GM23338 (cell line): ENCODE measurements at regions not wholly inside any gene's neighbourhood (a gene's known extent, or its start where the extent isn't known, plus 50 kb on each side); places are given as distances from the start of the nearest gene placed in this dataset.
A peak's percentile ranks its signal among the peaks of the same experiment; 100 is the strongest.

Source experiments
- ATAC-seq: fragments of 200-7000 bp; cut with Tn5 transposase; 3 replicates; pipeline ENCODE4 v1.9.1; 2020
- DNase-seq: peaks from one replicate; pipeline ENCODE4 v3.0.0-alpha.2; 2015; ENCODE audit warnings: low spot score
- H2AFZ ChIP-seq: fragments of 200-600 bp; sonication (generic); 2 replicates; pipeline ENCODE4 v1.8.0; 2016; ENCODE audit warnings: antibody characterized with exemption, mild to moderate bottlenecking, moderate library complexity
- H3F3A ChIP-seq: fragments of 200-600 bp; sonication (generic); replicated peaks from 2 replicates; pipeline ENCODE4 v1.8.0; 2017; ENCODE audit warnings: antibody characterized with exemption, mixed run types, low read depth
- H3K27ac ChIP-seq: fragments of 200-600 bp; sonication (generic); 2 replicates; pipeline ENCODE4 v1.6.1; 2016; ENCODE audit warnings: low read depth
- H3K27me3 ChIP-seq: fragments of 200-600 bp; sonication (generic); 2 replicates; pipeline ENCODE4 v1.8.0; 2016; ENCODE audit warnings: mild to moderate bottlenecking, mixed run types, moderate library complexity; ENCODE audit not compliant: insufficient read depth
- H3K36me3 ChIP-seq: fragments of 200-600 bp; sonication (generic); 2 replicates; pipeline ENCODE4 v1.8.0; 2016; ENCODE audit warnings: mild to moderate bottlenecking; ENCODE audit not compliant: insufficient read depth
- H3K4me1 ChIP-seq: fragments of 200-600 bp; sonication (generic); 2 replicates; pipeline ENCODE4 v1.8.0; 2016; ENCODE audit warnings: mild to moderate bottlenecking, moderate library complexity; ENCODE audit not compliant: insufficient read depth
- H3K4me2 ChIP-seq: fragments of 200-600 bp; sonication (generic); 2 replicates; pipeline ENCODE4 v1.7.1; 2017; ENCODE audit warnings: mixed run types
- H3K4me3 ChIP-seq: fragments of 200-600 bp; sonication (generic); 2 replicates; pipeline ENCODE4 v1.6.1; 2016; ENCODE audit warnings: mixed run types
- H3K79me2 ChIP-seq: fragments of 200-600 bp; sonication (generic); replicated peaks from 2 replicates; pipeline ENCODE4 v1.8.0; 2017; ENCODE audit warnings: mild to moderate bottlenecking; ENCODE audit not compliant: insufficient read depth
- H3K9me2 ChIP-seq: fragments of 200-600 bp; sonication (generic); 2 replicates; pipeline ENCODE4 v1.8.0; 2017; ENCODE audit not compliant: insufficient read depth
- H4K20me1 ChIP-seq: fragments of 200-600 bp; sonication (generic); replicated peaks from 2 replicates; pipeline ENCODE4 v1.8.0; 2017; ENCODE audit warnings: mild to moderate bottlenecking; ENCODE audit not compliant: insufficient read depth
- H3K27ac Mint-ChIP-seq: 2 replicates; pipeline ENCODE4 v1.8.0; 2020; ENCODE audit warnings: inconsistent platforms, mild to moderate bottlenecking, moderate library complexity, mixed read lengths
- H3K27me3 Mint-ChIP-seq: 3 replicates; pipeline ENCODE4 v1.8.0; 2022; ENCODE audit warnings: low read depth, mild to moderate bottlenecking, moderate library complexity, mixed read lengths, inconsistent platforms; ENCODE audit not compliant: insufficient read depth, poor library complexity
- H3K36me3 Mint-ChIP-seq: 3 replicates; pipeline ENCODE4 v1.8.0; 2021; ENCODE audit warnings: low read depth, mild to moderate bottlenecking, inconsistent platforms, moderate library complexity, mixed read lengths
- H3K4me1 Mint-ChIP-seq: 3 replicates; pipeline ENCODE4 v1.8.0; 2020; ENCODE audit warnings: mild to moderate bottlenecking, inconsistent platforms, mixed read lengths
- H3K4me3 Mint-ChIP-seq: 3 replicates; pipeline ENCODE4 v1.8.0; 2021; ENCODE audit warnings: moderate library complexity, mild to moderate bottlenecking, inconsistent platforms, mixed read lengths
- H3K9me3 Mint-ChIP-seq: 3 replicates; pipeline ENCODE4 v1.8.0; 2020; ENCODE audit warnings: moderate library complexity, mild to moderate bottlenecking, inconsistent platforms, mixed read lengths
- CREB1 ChIP-seq: fragments of 250-450 bp; sonication (Bioruptor Pico); IDR thresholded peaks from 2 replicates; pipeline ENCODE4 v1.5.0; 2020; ENCODE audit warnings: low read depth, mild to moderate bottlenecking, moderate library complexity
- EZH2 ChIP-seq: fragments of 200-600 bp; sonication (generic); IDR thresholded peaks from one replicate; pipeline ENCODE4 v1.8.0; 2017; ENCODE audit warnings: antibody characterized with exemption, mild to moderate bottlenecking, low read depth; ENCODE audit not compliant: unreplicated experiment
- JUNB ChIP-seq: IDR thresholded peaks from one replicate; pipeline ENCODE4 v1.6.1; 2016; ENCODE audit warnings: antibody characterized with exemption; ENCODE audit not compliant: unreplicated experiment
- NANOG ChIP-seq: IDR thresholded peaks from 2 replicates; pipeline ENCODE4 v1.6.1; 2016; ENCODE audit warnings: antibody characterized with exemption, borderline replicate concordance
- POLR2AphosphoS5 ChIP-seq: IDR thresholded peaks from 2 replicates; pipeline ENCODE4 v1.6.1; 2016; ENCODE audit warnings: antibody characterized with exemption, low read depth
- ZNF114 ChIP-seq: fragments of 250-450 bp; sonication (Bioruptor Pico); IDR thresholded peaks from 2 replicates; pipeline ENCODE4 v1.5.0; 2020; ENCODE audit warnings: mild to moderate bottlenecking, moderate library complexity
- ZNF331 ChIP-seq: fragments of 250-450 bp; sonication (Bioruptor Pico); IDR thresholded peaks from 2 replicates; pipeline ENCODE4 v1.5.0; 2020; ENCODE audit warnings: low read depth, mild to moderate bottlenecking, moderate library complexity
- TF ChIP-seq, protein P1 (sequence below): IDR thresholded peaks from one replicate; pipeline ENCODE4 v1.6.1; 2018; ENCODE audit warnings: antibody characterized with exemption; ENCODE audit not compliant: unreplicated experiment
- TF ChIP-seq, protein P2 (sequence below): IDR thresholded peaks from 2 replicates; pipeline ENCODE4 v1.6.1; 2016; ENCODE audit warnings: antibody characterized with exemption
- TF ChIP-seq, protein P3 (sequence below), 2 experiments: fragments of 200-600 bp in 1 of 2; sonication (generic) in 1 of 2; conservative IDR thresholded peaks; 2 replicates each; pipeline versions ENCODE4 v1.5.1 to v1.6.1; 2016 to 2017; ENCODE audit warnings: antibody characterized with exemption in 2 of 2, low read depth in 2 of 2, mild to moderate bottlenecking in 2 of 2, moderate library complexity in 1 of 2

DNA sequence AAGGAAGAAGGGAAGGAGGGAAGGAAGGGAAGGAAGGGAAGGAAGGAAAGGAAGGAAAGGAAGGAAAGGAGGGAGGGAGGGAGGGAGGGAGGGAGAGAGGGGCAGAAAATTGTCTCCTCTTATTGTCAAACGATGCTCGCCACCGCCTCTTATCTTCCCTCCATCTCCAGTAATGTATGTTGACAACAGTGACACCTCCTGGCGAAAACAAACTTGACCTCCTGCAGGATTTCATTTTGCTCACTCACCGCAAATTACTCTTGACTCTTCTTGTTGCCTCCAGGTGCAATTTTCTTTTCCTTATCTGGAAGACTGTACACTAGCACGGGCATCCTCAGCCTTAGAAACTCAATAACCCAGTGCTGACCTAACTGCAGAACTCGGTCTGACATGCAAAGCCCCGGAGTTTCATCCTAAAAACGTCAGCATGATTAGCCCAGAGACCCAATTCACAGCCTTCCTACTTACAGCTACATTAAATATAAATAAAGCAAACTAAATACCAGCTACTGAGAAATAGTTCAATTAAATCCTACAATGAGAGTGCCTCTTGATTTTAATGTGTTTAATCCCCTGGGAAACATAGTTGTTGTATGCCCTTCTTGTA is 512.4 kb upstream of the TMPO start:
- Histone ChIP-seq H3K79me2 (no peaks in the 10 kb centered on the region), H3K9me2 (no peaks in the 10 kb centered on the region), H3K4me1 (no peaks in the 10 kb centered on the region), H3K4me3 (no peak overlapping the region), H3K27me3 (no peaks in the 10 kb centered on the region), H4K20me1 (no peaks in the 10 kb centered on the region), H3K4me2 (no peak overlapping the region), H3K36me3 (no peaks in the 10 kb centered on the region), H3F3A (no peaks in the 10 kb centered on the region), H2AFZ (peak overlapping the region; percentile 90), H3K27ac (no peak overlapping the region)
- Mint-ChIP-seq H3K36me3 (no peaks in the 10 kb centered on the region), H3K27me3 (no peaks in the 10 kb centered on the region), H3K27ac (peak overlapping the region; percentile 75), H3K4me1 (peaks cover 3% of the 10 kb centered on the region; the same call in 2 of the 3 replicates), H3K9me3 (no peaks in the 10 kb centered on the region; the same call in 2 of the 3 replicates), H3K4me3 (no peak overlapping the region)
- ATAC-seq (peak; percentile 78), DNase-seq (peak; percentile 89)
- no peak for TF ChIP-seq ZNF331 (CRISPR knock-in tag)
- TF ChIP-seq, protein P1, sequence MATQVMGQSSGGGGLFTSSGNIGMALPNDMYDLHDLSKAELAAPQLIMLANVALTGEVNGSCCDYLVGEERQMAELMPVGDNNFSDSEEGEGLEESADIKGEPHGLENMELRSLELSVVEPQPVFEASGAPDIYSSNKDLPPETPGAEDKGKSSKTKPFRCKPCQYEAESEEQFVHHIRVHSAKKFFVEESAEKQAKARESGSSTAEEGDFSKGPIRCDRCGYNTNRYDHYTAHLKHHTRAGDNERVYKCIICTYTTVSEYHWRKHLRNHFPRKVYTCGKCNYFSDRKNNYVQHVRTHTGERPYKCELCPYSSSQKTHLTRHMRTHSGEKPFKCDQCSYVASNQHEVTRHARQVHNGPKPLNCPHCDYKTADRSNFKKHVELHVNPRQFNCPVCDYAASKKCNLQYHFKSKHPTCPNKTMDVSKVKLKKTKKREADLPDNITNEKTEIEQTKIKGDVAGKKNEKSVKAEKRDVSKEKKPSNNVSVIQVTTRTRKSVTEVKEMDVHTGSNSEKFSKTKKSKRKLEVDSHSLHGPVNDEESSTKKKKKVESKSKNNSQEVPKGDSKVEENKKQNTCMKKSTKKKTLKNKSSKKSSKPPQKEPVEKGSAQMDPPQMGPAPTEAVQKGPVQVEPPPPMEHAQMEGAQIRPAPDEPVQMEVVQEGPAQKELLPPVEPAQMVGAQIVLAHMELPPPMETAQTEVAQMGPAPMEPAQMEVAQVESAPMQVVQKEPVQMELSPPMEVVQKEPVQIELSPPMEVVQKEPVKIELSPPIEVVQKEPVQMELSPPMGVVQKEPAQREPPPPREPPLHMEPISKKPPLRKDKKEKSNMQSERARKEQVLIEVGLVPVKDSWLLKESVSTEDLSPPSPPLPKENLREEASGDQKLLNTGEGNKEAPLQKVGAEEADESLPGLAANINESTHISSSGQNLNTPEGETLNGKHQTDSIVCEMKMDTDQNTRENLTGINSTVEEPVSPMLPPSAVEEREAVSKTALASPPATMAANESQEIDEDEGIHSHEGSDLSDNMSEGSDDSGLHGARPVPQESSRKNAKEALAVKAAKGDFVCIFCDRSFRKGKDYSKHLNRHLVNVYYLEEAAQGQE = no peak
- TF ChIP-seq, protein P2, sequence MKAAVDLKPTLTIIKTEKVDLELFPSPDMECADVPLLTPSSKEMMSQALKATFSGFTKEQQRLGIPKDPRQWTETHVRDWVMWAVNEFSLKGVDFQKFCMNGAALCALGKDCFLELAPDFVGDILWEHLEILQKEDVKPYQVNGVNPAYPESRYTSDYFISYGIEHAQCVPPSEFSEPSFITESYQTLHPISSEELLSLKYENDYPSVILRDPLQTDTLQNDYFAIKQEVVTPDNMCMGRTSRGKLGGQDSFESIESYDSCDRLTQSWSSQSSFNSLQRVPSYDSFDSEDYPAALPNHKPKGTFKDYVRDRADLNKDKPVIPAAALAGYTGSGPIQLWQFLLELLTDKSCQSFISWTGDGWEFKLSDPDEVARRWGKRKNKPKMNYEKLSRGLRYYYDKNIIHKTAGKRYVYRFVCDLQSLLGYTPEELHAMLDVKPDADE = no peak
- no peak for TF ChIP-seq CREB1 (CRISPR knock-in tag)
- TF ChIP-seq, protein P3, sequence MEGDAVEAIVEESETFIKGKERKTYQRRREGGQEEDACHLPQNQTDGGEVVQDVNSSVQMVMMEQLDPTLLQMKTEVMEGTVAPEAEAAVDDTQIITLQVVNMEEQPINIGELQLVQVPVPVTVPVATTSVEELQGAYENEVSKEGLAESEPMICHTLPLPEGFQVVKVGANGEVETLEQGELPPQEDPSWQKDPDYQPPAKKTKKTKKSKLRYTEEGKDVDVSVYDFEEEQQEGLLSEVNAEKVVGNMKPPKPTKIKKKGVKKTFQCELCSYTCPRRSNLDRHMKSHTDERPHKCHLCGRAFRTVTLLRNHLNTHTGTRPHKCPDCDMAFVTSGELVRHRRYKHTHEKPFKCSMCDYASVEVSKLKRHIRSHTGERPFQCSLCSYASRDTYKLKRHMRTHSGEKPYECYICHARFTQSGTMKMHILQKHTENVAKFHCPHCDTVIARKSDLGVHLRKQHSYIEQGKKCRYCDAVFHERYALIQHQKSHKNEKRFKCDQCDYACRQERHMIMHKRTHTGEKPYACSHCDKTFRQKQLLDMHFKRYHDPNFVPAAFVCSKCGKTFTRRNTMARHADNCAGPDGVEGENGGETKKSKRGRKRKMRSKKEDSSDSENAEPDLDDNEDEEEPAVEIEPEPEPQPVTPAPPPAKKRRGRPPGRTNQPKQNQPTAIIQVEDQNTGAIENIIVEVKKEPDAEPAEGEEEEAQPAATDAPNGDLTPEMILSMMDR (conservative IDR thresholded peaks at IDR 0.05; ENCODE audit: low read depth in 2 of 2) = peak; percentile 60 to 80
- no peak for TF ChIP-seq NANOG
- TF ChIP-seq EZH2 = no peak
- no peak for TF ChIP-seq ZNF114

DNA sequence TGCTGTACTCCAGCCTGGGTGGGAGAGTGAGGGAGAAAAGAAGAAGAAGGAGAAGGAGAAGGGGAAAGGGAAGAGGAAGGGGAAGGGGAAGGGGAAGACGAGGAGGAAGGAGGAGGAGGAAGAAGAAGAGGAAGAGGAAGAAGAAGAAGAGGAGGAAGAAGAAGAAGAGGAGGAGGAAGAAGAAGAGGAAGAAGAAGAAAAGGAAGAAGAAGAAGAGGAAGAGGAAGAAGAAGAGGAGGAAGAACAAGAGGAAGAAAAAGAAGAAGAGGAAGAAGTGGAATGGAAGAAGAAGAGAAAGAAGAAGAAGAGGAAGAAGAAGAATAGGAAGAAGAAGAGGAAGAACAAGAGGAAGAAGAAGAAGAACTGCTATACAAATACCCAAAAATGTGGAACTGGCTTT is 507.4 kb upstream of the TMPO start:
- no peaks in the 10 kb centered on the region for H3F3A ChIP-seq
- H2AFZ ChIP-seq = no peak overlapping the region
- H3K4me3 ChIP-seq = no peak overlapping the region
- H3K36me3 ChIP-seq = no peaks in the 10 kb centered on the region
- no peaks in the 10 kb centered on the region; the same call in 1 of the 3 replicates for H3K9me3 Mint-ChIP-seq
- TF ChIP-seq, protein P1 = no peak
- TF ChIP-seq EZH2 (no peak), JUNB (no peak), ZNF331 (CRISPR knock-in tag) (no peak), NANOG (no peak), POLR2AphosphoS5 (no peak)
- H3K27ac ChIP-seq = no peak overlapping the region
- DNase-seq (no peak), ATAC-seq (no peak)
- no peaks in the 10 kb centered on the region for H4K20me1 ChIP-seq
- no peak overlapping the region for H3K27ac Mint-ChIP-seq
- no peaks in the 10 kb centered on the region for H3K36me3 Mint-ChIP-seq
- no peak overlapping the region for H3K4me3 Mint-ChIP-seq
- H3K4me2 ChIP-seq = no peak overlapping the region
- no peaks in the 10 kb centered on the region for H3K4me1 ChIP-seq
- H3K9me2 ChIP-seq = no peaks in the 10 kb centered on the region
- no peaks in the 10 kb centered on the region for H3K27me3 ChIP-seq
- no peaks in the 10 kb centered on the region for H3K27me3 Mint-ChIP-seq
- no peaks in the 10 kb centered on the region for H3K79me2 ChIP-seq
- peaks cover 2% of the 10 kb centered on the region; the same call in 2 of the 3 replicates for H3K4me1 Mint-ChIP-seq
